ENCODE measurements at regions not wholly inside any gene's neighbourhood (a gene's known extent, or its start where the extent isn't known, plus 50 kb on each side); places are given as distances from the start of the nearest gene placed in this dataset.
"Not testable (repeated sequence)": the region's sequence is repeated elsewhere in the genome, so short reads cannot be mapped to it uniquely, and the experiment has no call there.

- intact Hi-C loops (cut with DNase I), result no loop called here
- DNase-seq (ENCODE audit: low spot score), result no peak
Observed at GRCh38 chr19:30999726-31000125, 349.5 kb downstream of the TSHZ3 start.

GRCh38 chr19:30997222-30997621 lies 352.0 kb downstream of the TSHZ3 start:
- intact Hi-C loops (cut with DNase I), result no loop called here
- no peak for DNase-seq (ENCODE audit: low spot score)

GRCh38 chr19:30978639-30979038 lies 370.6 kb downstream of the TSHZ3 start:
- intact Hi-C loops (cut with DNase I), result no loop called here
- DNase-seq (ENCODE audit: low spot score), result no peak

- intact Hi-C loops (cut with DNase I), result no loop called here
- no peak for DNase-seq (ENCODE audit: low spot score)
Observed at GRCh38 chr19:30969591-30969990, 379.6 kb downstream of the TSHZ3 start.

- intact Hi-C loops (cut with DNase I), result no loop called here
- DNase-seq (ENCODE audit: low spot score), result no peak
Observed at GRCh38 chr19:30968841-30969399, 380.3 kb downstream of the TSHZ3 start.

GRCh38 chr19:30968210-30968609 lies 381.0 kb downstream of the TSHZ3 start:
- intact Hi-C loops (cut with DNase I), result no loop called here
- no peak for DNase-seq (ENCODE audit: low spot score)

- no peak for DNase-seq (ENCODE audit: low spot score)
- intact Hi-C loops (cut with DNase I), result no loop called here
Observed at GRCh38 chr19:30966486-30966885, 382.8 kb downstream of the TSHZ3 start.

GRCh38 chr19:30959011-30959410 lies 390.2 kb downstream of the TSHZ3 start:
- no peak for DNase-seq (ENCODE audit: low spot score)
- intact Hi-C loops (cut with DNase I), result no loop called here

GRCh38 chr19:30955112-30956104 lies 393.8 kb downstream of the TSHZ3 start:
- no peak for DNase-seq (ENCODE audit: low spot score)
- intact Hi-C loops (cut with DNase I), result no loop called here

GRCh38 chr19:30944276-30944932 lies 404.8 kb downstream of the TSHZ3 start:
- intact Hi-C loops (cut with DNase I), result loop anchor here in 1 of 2 donors (5.0 kb wide), 1 partner anchor 1192 kb away; no protein-coding TSS in a partner anchor
- DNase-seq (ENCODE audit: low spot score), result not testable (repeated sequence)

- no peak for DNase-seq (ENCODE audit: low spot score)
- intact Hi-C loops (cut with DNase I), result loop anchor here in 1 of 2 donors (5.0 kb wide), 1 partner anchor 1191 kb away; no protein-coding TSS in a partner anchor
Observed at GRCh38 chr19:30943101-30943843, 406.0 kb downstream of the TSHZ3 start.

GRCh38 chr19:30942636-30943035 lies 406.6 kb downstream of the TSHZ3 start:
- DNase-seq (ENCODE audit: low spot score), result no peak

GRCh38 chr19:30941591-30941990 lies 407.6 kb downstream of the TSHZ3 start:
- DNase-seq (ENCODE audit: low spot score), result no peak
- intact Hi-C loops (cut with DNase I), result loop anchor here in 1 of 2 donors (5.0 kb wide), 1 partner anchor 1189 kb away; no protein-coding TSS in a partner anchor

More at GRCh38 chr19:30942636-30943035, 406.6 kb downstream of the TSHZ3 start:
- intact Hi-C loops (cut with DNase I), result loop anchor here in 1 of 2 donors (5.0 kb wide), 1 partner anchor 1190 kb away; no protein-coding TSS in a partner anchor

- no peak for DNase-seq (ENCODE audit: low spot score)
- intact Hi-C loops (cut with DNase I), result no loop called here
Observed at GRCh38 chr19:30936276-30936675, 413.0 kb downstream of the TSHZ3 start.

- intact Hi-C loops (cut with DNase I), result no loop called here
- DNase-seq (ENCODE audit: low spot score), result no peak
Observed at GRCh38 chr19:30935146-30935545, 414.1 kb downstream of the TSHZ3 start.

GRCh38 chr19:30933454-30933853 lies 415.8 kb downstream of the TSHZ3 start:
- DNase-seq (ENCODE audit: low spot score); intact Hi-C loops (cut with DNase I): not testable (repeated sequence)

- DNase-seq (ENCODE audit: low spot score), result no peak
- intact Hi-C loops (cut with DNase I), result no loop called here
Observed at GRCh38 chr19:30932854-30933253, 416.4 kb downstream of the TSHZ3 start.

- intact Hi-C loops (cut with DNase I), result no loop called here
- DNase-seq (ENCODE audit: low spot score), result no peak
Observed at GRCh38 chr19:30930941-30931706, 418.1 kb downstream of the TSHZ3 start.
